GM20000 (cell line): ENCODE measurements at regions not wholly inside any gene's neighbourhood (a gene's known extent, or its start where the extent isn't known, plus 50 kb on each side); places are given as distances from the start of the nearest gene placed in this dataset.
"Not testable (repeated sequence)": the region's sequence is repeated elsewhere in the genome, so short reads cannot be mapped to it uniquely, and the experiment has no call there.

Experiments
- DNase-seq: peaks from one replicate; pipeline ENCODE4 v3.0.0; 2012; ENCODE audit warnings: low spot score
- CTCF ChIP-seq: IDR thresholded peaks from 2 replicates; pipeline ENCODE4 v1.5.1; 2012; ENCODE audit warnings: mild to moderate bottlenecking, control low read depth; ENCODE audit errors: extremely low read depth, missing control alignments

GRCh38 chr7:106344211-106344610, 59.4 kb upstream of the NAMPT start:
- DNase-seq: no peak
- no peak for TF ChIP-seq CTCF

DNA sequence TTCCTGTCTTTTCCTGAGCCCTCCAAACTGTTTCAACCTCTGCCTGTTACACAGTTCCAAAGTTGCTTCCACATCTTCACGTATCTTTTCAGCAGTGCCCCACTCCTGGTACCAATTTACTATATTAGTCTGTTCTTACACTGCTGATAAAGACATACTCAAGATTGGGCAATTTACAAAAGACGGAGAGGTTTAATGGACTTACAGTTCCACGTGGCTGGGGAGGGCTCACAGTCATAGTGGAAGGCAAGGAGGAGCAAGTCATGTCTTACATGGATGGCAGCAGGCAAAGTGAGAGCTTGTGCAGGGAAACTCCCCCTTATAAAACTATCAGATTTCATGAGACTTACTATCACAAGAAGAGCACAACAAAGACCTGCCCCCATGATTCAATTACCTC, 57.3 kb upstream of the NAMPT start:
- DNase-seq: not testable (repeated sequence)

DNA sequence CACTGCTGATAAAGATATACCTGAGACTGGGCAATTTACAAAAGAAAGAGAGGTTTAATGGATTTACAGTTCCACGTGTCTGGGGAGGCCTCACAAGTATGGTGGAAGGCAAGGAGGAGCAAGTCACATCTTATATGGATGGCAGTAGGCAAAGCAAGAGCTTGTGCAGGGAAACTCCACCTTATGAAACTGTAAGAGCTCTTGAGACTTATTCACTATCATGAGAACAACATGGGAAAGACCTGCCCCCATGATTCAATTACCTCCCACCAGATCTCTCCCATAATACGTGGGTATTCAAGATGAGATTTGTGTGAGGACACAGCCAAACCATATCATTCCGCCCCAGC, 55.4 kb upstream of the NAMPT start:
- not testable (repeated sequence) for DNase-seq

GRCh38 chr7:106339513-106340246, 54.9 kb upstream of the NAMPT start:
- DNase-seq: no peak

GRCh38 chr7:106337754-106338153, 53.0 kb upstream of the NAMPT start:
- DNase-seq: no peak
- no peak for TF ChIP-seq CTCF

More at GRCh38 chr7:106339513-106340246, 54.9 kb upstream of the NAMPT start:
- TF ChIP-seq CTCF: no peak

GRCh38 chr7:106335814-106336213, 51.0 kb upstream of the NAMPT start:
- TF ChIP-seq CTCF: no peak

More at GRCh38 chr7:106335814-106336213, 51.0 kb upstream of the NAMPT start:
- no peak for DNase-seq
